CD4-positive, alpha-beta T cell (primary cell): ENCODE measurements at regions not wholly inside any gene's neighbourhood (a gene's known extent, or its start where the extent isn't known, plus 50 kb on each side); places are given as distances from the start of the nearest gene placed in this dataset.

ENCODE experiments used
- ATAC-seq: fragments of 200-7000 bp; cut with Tn5 transposase; one replicate; pipeline ENCODE4 v1.10.0; 2022; ENCODE audit warnings: mild to moderate bottlenecking; ENCODE audit not compliant: poor library complexity
- CTCF ChIA-PET: fragments of 350-600 bp; sonication (Branson Sonifier 250); formaldehyde crosslinking; loops from one replicate; lab custom pipeline; 2021; ENCODE audit warnings: antibody characterized with exemption, inconsistent platforms; lab: Charles Lee
- POLR2A ChIA-PET: fragments of 350-600 bp; sonication (Branson Sonifier 250); formaldehyde crosslinking; loops from one replicate; lab custom pipeline; 2021; ENCODE audit warnings: antibody characterized with exemption, inconsistent platforms; lab: Charles Lee
- DNase-seq, 14 experiments: peaks; one replicate each; pipeline ENCODE4 v3.0.0-alpha.2; 2013 to 2020; ENCODE audit warnings: mixed read lengths in 2 of 14
- H3K27ac ChIP-seq, 2 donors: one replicate each; pipeline versions ENCODE4 v1.5.1 to v1.7.0; 2013; ENCODE audit warnings: low read length in 2 of 2, low read depth in 1 of 2, mild to moderate bottlenecking in 1 of 2
- H3K27me3 ChIP-seq, 2 experiments: 1 replicate in 1 of 2; 2 replicates in 1 of 2; pipeline versions ENCODE4 v1.6.1 to v1.7.0; 2013; ENCODE audit warnings: low read length in 2 of 2, control low read depth in 1 of 2, mild to moderate bottlenecking in 1 of 2, moderate library complexity in 1 of 2; ENCODE audit not compliant: insufficient read depth in 2 of 2, control insufficient read depth in 1 of 2
- H3K36me3 ChIP-seq: one replicate; pipeline ENCODE4 v1.6.1; 2013; ENCODE audit warnings: low read length, control low read depth; ENCODE audit not compliant: insufficient read depth
- H3K4me1 ChIP-seq: one replicate; pipeline ENCODE4 v1.6.1; 2013; ENCODE audit warnings: low read length, control low read depth; ENCODE audit not compliant: insufficient read depth
- H3K4me3 ChIP-seq: one replicate; pipeline ENCODE4 v1.5.1; 2013; ENCODE audit warnings: mild to moderate bottlenecking, low read length, moderate library complexity
- H3K9me3 ChIP-seq, 2 experiments: 1 replicate in 1 of 2; 2 replicates in 1 of 2; pipeline versions ENCODE4 v1.6.1 to v1.7.0; 2013; ENCODE audit warnings: low read length in 2 of 2, mild to moderate bottlenecking in 2 of 2, control low read depth in 1 of 2, moderate library complexity in 1 of 2; ENCODE audit not compliant: control insufficient read depth in 1 of 2, insufficient read depth in 1 of 2
- H3K27ac Mint-ChIP-seq: one replicate; pipeline ENCODE4 v1.8.0; 2020; ENCODE audit warnings: mixed read lengths
- H3K27me3 Mint-ChIP-seq: one replicate; pipeline ENCODE4 v1.8.0; 2021; ENCODE audit warnings: mixed read lengths
- H3K36me3 Mint-ChIP-seq: one replicate; pipeline ENCODE4 v1.8.0; 2021; ENCODE audit warnings: low read depth, mixed read lengths
- H3K4me1 Mint-ChIP-seq: one replicate; pipeline ENCODE4 v1.8.0; 2021; ENCODE audit warnings: low read depth, mixed read lengths
- H3K4me3 Mint-ChIP-seq: one replicate; pipeline ENCODE4 v1.8.0; 2020; ENCODE audit warnings: mild to moderate bottlenecking, mixed read lengths
- H3K9me3 Mint-ChIP-seq: one replicate; pipeline ENCODE4 v1.8.0; 2020; ENCODE audit warnings: mixed read lengths
- CTCF ChIP-seq: fragments of 200-600 bp; IDR thresholded peaks from one replicate; pipeline ENCODE4 v1.8.0; 2022; ENCODE audit warnings: antibody characterized with exemption, mild to moderate bottlenecking
- intact Hi-C, 2 experiments: fragments of 100-400 bp; cut with DNase I in 1 of 2; cut with micrococcal nuclease in 1 of 2; formaldehyde crosslinking; loops; one replicate each; pipeline versions ENCODE4 v1.15.1 to v1.9.0; 2023 to 2025; cut with DNase I, micrococcal nuclease

DNA sequence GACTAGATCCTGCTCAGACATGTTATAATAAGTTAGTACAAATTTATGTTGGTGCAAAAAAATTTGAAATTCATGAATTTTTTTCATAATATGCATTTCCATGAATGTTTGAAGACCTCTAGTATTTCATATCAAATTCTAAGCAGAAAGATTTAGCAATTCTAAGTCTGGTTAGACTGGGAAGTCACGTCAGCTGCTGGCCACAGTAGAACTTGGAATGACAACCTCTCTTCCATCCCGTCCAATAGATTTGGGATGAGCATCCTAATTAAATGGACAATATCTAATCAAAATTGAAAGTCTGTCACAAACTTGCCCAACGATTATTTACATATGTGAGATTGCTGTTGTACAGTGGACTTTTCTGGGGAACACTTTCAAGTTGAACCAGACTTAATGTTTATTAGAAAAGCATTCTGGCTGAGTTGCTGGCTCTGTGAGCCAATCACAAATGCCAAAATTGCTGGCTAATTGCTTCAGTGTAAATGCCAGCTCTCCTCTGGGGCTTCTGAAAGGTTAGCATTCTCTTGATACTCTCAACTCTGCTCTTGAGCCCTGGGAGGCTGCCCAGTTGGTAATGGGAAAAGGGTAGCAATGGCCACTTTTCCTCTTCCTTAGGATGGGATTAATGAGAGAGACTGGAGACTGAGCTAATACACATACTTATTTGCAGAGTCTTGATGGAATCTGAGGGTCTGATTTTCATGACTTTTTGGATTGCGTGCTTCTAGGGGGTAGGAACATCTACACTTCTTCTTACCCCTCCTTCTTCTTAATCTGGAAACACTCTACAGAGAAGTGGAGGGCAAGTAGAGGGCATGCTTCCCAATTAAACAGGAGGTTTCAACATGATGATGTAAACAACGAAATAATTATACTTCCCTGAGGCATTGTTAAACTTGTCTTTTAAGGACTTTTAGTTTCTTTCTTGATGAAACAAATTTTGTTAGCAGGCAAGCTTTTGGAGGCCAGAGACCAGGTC is 253.5 kb downstream of the BAMBI start:
- Mint-ChIP-seq H3K27ac (no peak overlapping the region), H3K4me3 (no peak overlapping the region), H3K4me1 (no peaks in the 10 kb centered on the region), H3K36me3 (no peaks in the 10 kb centered on the region), H3K9me3 (peaks cover 4% of the 10 kb centered on the region), H3K27me3 (peaks cover 12% of the 10 kb centered on the region)
- Histone ChIP-seq H3K27ac (no peak overlapping the region), H3K4me3 (no peak overlapping the region), H3K27me3 (no peaks in the 10 kb centered on the region), H3K4me1 (no peaks in the 10 kb centered on the region), H3K36me3 (no peaks in the 10 kb centered on the region), H3K9me3 (peaks cover 0 to 17% of the 10 kb centered on the region in 2 experiments)
- DNase-seq (no peak), ATAC-seq (no peak)
- ChIA-PET CTCF (no interaction called here), POLR2A (no interaction called here)
- intact Hi-C loops, result no loop called here
- TF ChIP-seq CTCF, result no peak

DNA sequence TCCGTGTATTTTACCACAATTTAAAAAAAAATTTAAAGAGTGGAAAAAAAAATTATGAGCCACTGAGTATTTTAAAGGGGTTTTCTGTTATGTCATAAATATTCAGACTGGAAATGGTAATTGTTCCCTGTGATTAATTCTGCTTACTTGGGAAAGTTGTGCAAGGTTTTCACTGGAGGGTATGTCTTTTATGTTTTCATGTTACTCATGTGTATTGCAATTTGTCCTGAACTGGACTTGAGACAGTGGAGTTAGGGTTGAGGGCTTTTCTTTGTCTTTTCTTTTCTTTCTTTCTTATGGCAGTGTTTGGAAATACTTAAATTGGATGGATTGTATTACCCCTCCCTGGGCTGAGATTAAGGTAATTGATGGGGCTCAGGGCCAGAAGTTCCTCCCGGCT is 257.7 kb downstream of the BAMBI start:
- Mint-ChIP-seq H3K9me3 (peaks cover 4% of the 10 kb centered on the region), H3K36me3 (no peaks in the 10 kb centered on the region), H3K4me3 (no peak overlapping the region), H3K27me3 (no peaks in the 10 kb centered on the region), H3K27ac (no peak overlapping the region), H3K4me1 (no peaks in the 10 kb centered on the region)
- H3K27ac ChIP-seq, result no peak overlapping the region
- intact Hi-C loops, result no loop called here
- no peak overlapping the region for H3K4me3 ChIP-seq
- DNase-seq, result no peak
- no peak for ATAC-seq
- H3K36me3 ChIP-seq, result no peaks in the 10 kb centered on the region
- H3K9me3 ChIP-seq, result peaks cover 0 to 23% of the 10 kb centered on the region in 2 experiments
- POLR2A ChIA-PET, result no interaction called here
- no peaks in the 10 kb centered on the region for H3K4me1 ChIP-seq
- TF ChIP-seq CTCF, result no peak
- CTCF ChIA-PET, result no interaction called here
- peaks cover 0 to 4% of the 10 kb centered on the region in 2 experiments for H3K27me3 ChIP-seq

DNA sequence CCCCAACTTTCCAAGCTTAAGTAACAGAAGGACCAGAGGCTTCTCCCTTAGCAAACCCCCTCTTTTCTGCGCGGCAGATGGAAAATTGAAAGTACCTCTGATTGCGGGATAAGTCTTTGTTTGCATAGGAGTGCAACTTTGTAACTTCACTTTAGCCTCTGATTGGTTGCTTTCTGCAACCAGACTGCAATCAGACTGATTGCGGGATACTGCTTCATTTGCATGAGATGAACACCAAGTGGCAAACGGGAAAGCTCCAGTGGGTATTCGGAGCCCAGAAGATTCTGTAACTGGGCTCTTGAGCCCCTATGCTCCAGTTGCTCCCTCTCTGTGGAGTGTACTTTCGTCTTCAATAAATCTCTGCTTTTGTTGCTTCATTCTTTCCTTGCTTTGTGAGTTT is 260.6 kb downstream of the BAMBI start:
- POLR2A ChIA-PET, result no interaction called here
- H3K27ac Mint-ChIP-seq, result no peak overlapping the region
- CTCF ChIA-PET, result no interaction called here
- H3K4me3 Mint-ChIP-seq, result no peak overlapping the region
- no peaks in the 10 kb centered on the region for H3K36me3 Mint-ChIP-seq
- peaks cover 0 to 4% of the 10 kb centered on the region in 2 experiments for H3K27me3 ChIP-seq
- peaks cover 4% of the 10 kb centered on the region for H3K9me3 Mint-ChIP-seq
- no peaks in the 10 kb centered on the region for H3K4me1 Mint-ChIP-seq
- H3K4me3 ChIP-seq, result no peak overlapping the region
- no peak for DNase-seq
- H3K27ac ChIP-seq, result no peak overlapping the region
- H3K4me1 ChIP-seq, result no peaks in the 10 kb centered on the region
- H3K27me3 Mint-ChIP-seq, result no peaks in the 10 kb centered on the region
- no peak for TF ChIP-seq CTCF
- no peak for ATAC-seq
- intact Hi-C loops, result no loop called here
- H3K9me3 ChIP-seq, result peaks cover 0 to 22% of the 10 kb centered on the region in 2 experiments
- no peaks in the 10 kb centered on the region for H3K36me3 ChIP-seq
